ENCODE measurements at regions not wholly inside any gene's neighbourhood (a gene's known extent, or its start where the extent isn't known, plus 50 kb on each side); places are given as distances from the start of the nearest gene placed in this dataset.

DNA sequence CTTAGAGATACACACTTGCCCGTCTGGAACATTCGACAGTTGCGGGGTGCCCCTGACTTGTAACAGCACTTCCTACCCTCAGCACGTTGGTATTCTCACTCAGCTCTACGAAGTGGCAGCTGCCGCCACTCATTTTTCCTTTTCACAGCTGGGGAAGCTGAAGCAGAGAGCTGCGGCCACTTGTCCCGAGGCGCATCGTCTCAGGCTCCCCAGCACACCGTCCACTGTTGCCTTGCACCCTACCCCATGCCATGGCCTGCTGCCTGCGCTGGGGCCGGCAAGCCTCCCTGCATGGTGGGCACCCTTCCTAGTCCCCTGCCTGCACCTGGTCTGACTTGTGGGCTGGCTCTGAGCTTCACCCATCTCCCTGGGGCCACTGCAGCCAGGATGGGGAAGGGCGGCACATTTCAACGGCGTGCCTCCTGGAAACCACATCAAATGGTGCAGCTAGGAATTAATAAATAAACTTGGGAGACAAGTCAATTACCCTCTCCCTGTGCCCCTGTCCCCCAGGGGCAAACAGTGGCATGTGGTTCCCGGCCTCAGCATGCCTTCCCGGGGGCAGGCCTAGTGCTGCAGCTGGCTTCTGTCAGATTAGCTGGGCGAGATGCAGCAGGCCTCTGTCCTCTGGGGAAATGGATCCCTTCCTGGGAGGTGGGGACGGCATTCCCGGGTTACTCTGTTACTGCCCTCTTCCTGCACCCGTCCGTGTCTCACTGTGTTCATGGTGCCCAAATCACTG is 64.7 kb upstream of the HAAO start:
- TF ChIP-seq POLR2A (IDR thresholded peaks at IDR 0.05), result no peak
- TF ChIP-seq, protein P1, sequence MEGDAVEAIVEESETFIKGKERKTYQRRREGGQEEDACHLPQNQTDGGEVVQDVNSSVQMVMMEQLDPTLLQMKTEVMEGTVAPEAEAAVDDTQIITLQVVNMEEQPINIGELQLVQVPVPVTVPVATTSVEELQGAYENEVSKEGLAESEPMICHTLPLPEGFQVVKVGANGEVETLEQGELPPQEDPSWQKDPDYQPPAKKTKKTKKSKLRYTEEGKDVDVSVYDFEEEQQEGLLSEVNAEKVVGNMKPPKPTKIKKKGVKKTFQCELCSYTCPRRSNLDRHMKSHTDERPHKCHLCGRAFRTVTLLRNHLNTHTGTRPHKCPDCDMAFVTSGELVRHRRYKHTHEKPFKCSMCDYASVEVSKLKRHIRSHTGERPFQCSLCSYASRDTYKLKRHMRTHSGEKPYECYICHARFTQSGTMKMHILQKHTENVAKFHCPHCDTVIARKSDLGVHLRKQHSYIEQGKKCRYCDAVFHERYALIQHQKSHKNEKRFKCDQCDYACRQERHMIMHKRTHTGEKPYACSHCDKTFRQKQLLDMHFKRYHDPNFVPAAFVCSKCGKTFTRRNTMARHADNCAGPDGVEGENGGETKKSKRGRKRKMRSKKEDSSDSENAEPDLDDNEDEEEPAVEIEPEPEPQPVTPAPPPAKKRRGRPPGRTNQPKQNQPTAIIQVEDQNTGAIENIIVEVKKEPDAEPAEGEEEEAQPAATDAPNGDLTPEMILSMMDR (IDR thresholded peaks at IDR 0.05 in 4 of 5, conservative IDR thresholded peaks at IDR 0.05 in 1 of 5), result no peak
- DNase-seq, result no peak
- Histone ChIP-seq H3K36me3 (no peaks in the 10 kb centered on the region), H3K4me1 (peaks cover 3 to 4% of the 10 kb centered on the region in 2 donors), H3K27me3 (no peaks in the 10 kb centered on the region), H3K27ac (no peak overlapping the region), H3K4me3 (no peak overlapping the region), H3K9me3 (peaks cover 0 to 5% (median 0%) of the 10 kb centered on the region in 3 donors)
- intact Hi-C loops (cut with DNase I; ENCODE audit: low total_unique reads), result loop anchor here (5.0 to 10.0 kb wide), 2 partner anchors 70 to 378 kb away; no protein-coding TSS in a partner anchor
- ATAC-seq, result no peak
- in situ Hi-C loops (cut with MboI; ENCODE audit: low sequenced_read_pairs in 4 of 4), result no loop called here

DNA sequence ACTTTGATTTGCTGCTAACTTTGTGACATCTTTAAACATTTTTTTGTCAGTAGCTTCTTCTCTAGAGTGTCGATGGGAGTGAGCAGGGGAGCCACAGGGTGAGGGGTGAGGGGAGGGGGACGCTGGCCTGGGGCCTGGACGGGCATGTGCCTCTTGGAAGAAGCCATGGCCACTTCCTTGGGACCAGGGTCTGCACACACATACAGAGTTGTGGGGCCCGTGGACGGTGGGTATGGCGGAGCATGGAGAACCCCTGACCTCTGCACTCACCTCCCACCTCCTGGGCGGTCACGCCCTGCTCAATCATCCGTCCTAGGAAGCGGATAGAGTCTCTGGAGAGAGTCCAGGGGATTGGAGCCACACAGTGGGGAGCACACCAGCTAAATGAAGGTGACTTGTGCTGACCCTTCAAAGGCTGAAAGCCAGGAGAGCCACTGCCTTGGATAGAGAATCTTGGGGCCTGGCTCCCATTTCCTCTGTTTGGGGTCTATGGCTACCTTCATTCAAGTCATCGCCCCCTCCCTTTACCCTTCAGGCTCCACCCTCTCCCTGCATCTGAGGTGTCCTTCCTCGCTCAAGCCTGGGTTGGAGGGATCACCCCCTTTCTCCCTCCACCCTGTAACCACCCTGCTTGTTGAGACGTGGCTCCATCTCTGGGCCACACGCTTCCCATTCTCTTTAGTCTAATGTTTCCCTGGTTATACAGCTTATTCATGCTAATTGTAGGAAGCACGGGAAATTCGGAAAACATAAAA is 63.9 kb upstream of the HAAO start:
- H3K36me3 ChIP-seq, result no peaks in the 10 kb centered on the region
- H3K27me3 ChIP-seq, result no peaks in the 10 kb centered on the region
- H3K9me3 ChIP-seq, result peaks cover 0 to 5% (median 0%) of the 10 kb centered on the region in 3 donors
- ATAC-seq (no peak), DNase-seq (no peak)
- peaks cover 3 to 4% of the 10 kb centered on the region in 2 donors for H3K4me1 ChIP-seq
- H3K4me3 ChIP-seq, result no peak overlapping the region
- in situ Hi-C loops (cut with MboI; ENCODE audit: low sequenced_read_pairs in 4 of 4) (no loop called here), intact Hi-C loops (cut with DNase I; ENCODE audit: low total_unique reads) (loop anchor here (5.0 to 10.0 kb wide), 2 partner anchors 71 to 379 kb away; no protein-coding TSS in a partner anchor)
- TF ChIP-seq, protein P1 (IDR thresholded peaks at IDR 0.05 in 4 of 5, conservative IDR thresholded peaks at IDR 0.05 in 1 of 5), result no peak
- TF ChIP-seq POLR2A (IDR thresholded peaks at IDR 0.05), result no peak
- H3K27ac ChIP-seq, result no peak overlapping the region

DNA sequence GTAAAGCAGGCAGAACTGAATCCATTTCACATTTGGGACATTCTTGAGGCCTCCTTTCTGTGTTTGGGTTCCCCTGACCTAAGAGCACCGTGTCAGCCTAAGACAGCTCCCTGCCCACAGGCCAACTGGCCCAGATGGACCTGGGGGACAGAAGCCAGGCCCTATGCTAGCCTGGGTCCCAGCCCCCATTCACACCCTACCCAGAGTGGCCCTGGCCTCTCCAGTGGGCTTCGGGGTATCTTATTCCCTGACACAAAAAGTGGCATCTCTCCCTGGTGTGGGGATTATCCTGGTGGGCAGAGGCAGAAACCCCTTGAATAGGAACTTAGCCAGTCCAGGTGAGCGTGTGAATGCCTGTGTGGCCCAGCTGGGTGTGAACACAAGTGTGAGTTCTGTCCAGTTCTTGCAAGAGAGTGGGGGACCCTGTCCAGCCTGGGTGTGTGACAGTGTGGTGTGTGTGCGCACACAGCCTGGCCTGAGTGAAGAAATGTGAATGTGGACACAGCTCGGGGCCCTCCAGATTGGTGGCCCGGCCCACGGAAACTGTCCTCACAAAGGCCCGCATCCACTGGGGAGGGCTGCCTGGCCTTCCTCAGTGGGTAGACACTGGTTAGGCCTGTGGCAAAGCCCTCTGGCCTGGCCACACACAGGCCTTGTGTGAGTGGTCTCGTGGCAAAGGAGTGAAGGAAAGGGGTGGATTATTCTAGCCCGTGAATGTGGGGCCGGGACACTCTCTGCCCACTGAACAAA is 63.0 kb upstream of the HAAO start:
- H3K27me3 ChIP-seq, result no peaks in the 10 kb centered on the region
- intact Hi-C loops (cut with DNase I; ENCODE audit: low total_unique reads) (loop anchor here (5.0 to 10.0 kb wide), 2 partner anchors 72 to 379 kb away; no protein-coding TSS in a partner anchor), in situ Hi-C loops (cut with MboI; ENCODE audit: low sequenced_read_pairs in 4 of 4) (no loop called here)
- no peak overlapping the region for H3K27ac ChIP-seq
- ATAC-seq (no peak), DNase-seq (no peak)
- peaks cover 3 to 4% of the 10 kb centered on the region in 2 donors for H3K4me1 ChIP-seq
- peaks cover 0 to 5% (median 0%) of the 10 kb centered on the region in 3 donors for H3K9me3 ChIP-seq
- no peaks in the 10 kb centered on the region for H3K36me3 ChIP-seq
- TF ChIP-seq POLR2A (IDR thresholded peaks at IDR 0.05), result no peak
- TF ChIP-seq, protein P1 (IDR thresholded peaks at IDR 0.05 in 4 of 5, conservative IDR thresholded peaks at IDR 0.05 in 1 of 5), result no peak
- H3K4me3 ChIP-seq, result no peak overlapping the region

DNA sequence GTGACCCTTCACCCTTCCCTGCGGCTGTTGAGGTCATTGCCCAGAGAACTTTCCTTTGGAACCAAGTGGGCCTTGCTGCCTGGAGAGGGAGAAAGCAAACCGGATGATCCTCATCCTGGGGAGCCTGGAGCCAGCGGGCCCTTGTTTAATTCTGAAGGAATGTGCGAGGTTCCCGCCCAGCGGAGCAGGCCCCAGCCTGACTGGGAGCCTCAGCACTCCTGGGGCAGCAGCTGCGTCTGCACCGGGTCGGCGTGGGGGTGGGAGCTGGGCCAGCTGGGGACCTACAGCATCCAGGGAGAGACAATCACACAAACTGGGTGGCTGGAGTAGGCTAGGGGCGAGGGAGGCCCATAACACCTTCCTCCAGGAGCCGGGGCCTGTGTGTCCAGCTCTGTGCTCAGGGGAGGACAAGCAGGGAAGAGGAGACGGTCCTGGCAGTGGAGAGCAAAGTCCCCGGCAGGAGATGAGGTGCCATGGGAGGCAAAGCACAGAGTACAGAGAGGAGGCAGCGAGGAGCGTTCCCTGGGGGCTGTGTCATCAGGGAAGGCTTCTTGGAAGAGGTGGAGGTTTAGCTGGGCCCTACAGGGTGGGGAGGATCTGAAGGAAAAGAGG is 61.9 kb upstream of the HAAO start:
- no peaks in the 10 kb centered on the region for H3K27me3 ChIP-seq
- peaks cover 0 to 5% (median 0%) of the 10 kb centered on the region in 3 donors for H3K9me3 ChIP-seq
- ATAC-seq (peak; percentile 38 to 48), DNase-seq (peak in 1 of 2 donors; percentile 49)
- H3K36me3 ChIP-seq, result no peaks in the 10 kb centered on the region
- in situ Hi-C loops (cut with MboI; ENCODE audit: low sequenced_read_pairs in 4 of 4), result no loop called here
- intact Hi-C loops (cut with DNase I; ENCODE audit: low total_unique reads), result loop anchor here (10.0 kb wide), 1 partner anchor 380 kb away; no protein-coding TSS in a partner anchor
- TF ChIP-seq, protein P1 (IDR thresholded peaks at IDR 0.05 in 4 of 5, conservative IDR thresholded peaks at IDR 0.05 in 1 of 5), result no peak
- no peak for TF ChIP-seq POLR2A (IDR thresholded peaks at IDR 0.05)
- peak overlapping the region; percentile 45 to 61 (median 50) for H3K27ac ChIP-seq
- H3K4me3 ChIP-seq, result no peak overlapping the region
- peaks cover 0 to 4% of the 10 kb centered on the region in 2 donors for H3K4me1 ChIP-seq

All from gastrocnemius medialis (tissue), 4 donors.